GM13977 (cell line): ENCODE measurements at regions not wholly inside any gene's neighbourhood (a gene's known extent, or its start where the extent isn't known, plus 50 kb on each side); places are given as distances from the start of the nearest gene placed in this dataset.

Experiments used
- DNase-seq: peaks from one replicate; pipeline ENCODE4 v3.0.0; 2012; ENCODE audit warnings: low spot score
- in situ Hi-C: fragments of 300-500 bp; cut with MboI; formaldehyde crosslinking; loops from one replicate; pipeline ENCODE4 v1.12.0; 2022; ENCODE audit warnings: low sequenced_read_pairs, low pct_unique_long_range_greater_than_20kb, mixed read lengths, inconsistent platforms; ENCODE audit not compliant: unreplicated experiment
- TF ChIP-seq, protein P1 (sequence below): IDR thresholded peaks from 2 replicates; pipeline ENCODE4 v1.5.1; 2012; ENCODE audit warnings: mild to moderate bottlenecking, control low read depth; ENCODE audit not compliant: insufficient read depth; ENCODE audit errors: extremely low read depth, missing control alignments

DNA sequence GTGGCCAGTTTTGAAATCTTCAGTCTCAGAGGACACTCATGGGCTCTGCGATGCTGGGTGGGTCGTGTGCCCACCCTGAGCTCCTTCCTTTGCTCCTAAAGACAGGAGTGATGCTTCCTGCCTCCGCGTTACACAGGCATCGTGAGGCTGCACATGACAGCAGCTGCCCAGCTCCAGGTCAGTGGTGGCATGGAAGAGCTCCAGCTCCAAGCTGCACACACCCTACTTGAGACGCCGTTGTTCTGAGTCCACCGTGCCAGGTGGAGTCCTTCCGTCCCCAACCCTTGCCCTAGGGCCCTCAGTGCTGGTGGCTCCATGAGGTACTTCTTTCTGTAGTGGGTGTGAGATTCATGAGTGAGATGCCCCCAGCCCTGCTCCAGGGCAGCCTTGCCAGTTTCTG lies 794.1 kb downstream of the BRD1 start:
- TF ChIP-seq, protein P1, sequence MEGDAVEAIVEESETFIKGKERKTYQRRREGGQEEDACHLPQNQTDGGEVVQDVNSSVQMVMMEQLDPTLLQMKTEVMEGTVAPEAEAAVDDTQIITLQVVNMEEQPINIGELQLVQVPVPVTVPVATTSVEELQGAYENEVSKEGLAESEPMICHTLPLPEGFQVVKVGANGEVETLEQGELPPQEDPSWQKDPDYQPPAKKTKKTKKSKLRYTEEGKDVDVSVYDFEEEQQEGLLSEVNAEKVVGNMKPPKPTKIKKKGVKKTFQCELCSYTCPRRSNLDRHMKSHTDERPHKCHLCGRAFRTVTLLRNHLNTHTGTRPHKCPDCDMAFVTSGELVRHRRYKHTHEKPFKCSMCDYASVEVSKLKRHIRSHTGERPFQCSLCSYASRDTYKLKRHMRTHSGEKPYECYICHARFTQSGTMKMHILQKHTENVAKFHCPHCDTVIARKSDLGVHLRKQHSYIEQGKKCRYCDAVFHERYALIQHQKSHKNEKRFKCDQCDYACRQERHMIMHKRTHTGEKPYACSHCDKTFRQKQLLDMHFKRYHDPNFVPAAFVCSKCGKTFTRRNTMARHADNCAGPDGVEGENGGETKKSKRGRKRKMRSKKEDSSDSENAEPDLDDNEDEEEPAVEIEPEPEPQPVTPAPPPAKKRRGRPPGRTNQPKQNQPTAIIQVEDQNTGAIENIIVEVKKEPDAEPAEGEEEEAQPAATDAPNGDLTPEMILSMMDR: no peak
- DNase-seq: no peak
- in situ Hi-C loops: no loop called here

DNA sequence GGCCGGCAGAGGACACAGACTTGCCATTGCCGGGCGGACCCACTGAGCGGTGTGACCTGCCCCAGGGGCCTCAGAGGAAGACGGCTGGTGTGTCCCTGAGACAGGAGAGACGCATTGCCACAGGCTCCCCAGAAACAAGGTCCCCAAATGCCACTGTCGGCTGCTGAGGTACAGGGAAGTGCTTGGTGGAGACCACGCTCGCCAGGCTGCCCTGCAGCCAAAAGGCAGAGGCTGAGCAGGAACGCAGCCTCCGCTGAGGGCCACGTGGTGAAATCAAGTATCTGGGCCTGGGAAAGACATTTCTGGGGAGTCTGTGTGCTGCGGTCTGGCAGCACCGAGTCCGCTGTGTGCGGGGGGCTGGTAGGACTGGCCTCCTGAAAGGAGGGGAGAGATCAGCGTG lies 794.9 kb downstream of the BRD1 start:
- in situ Hi-C loops: no loop called here
- no peak for DNase-seq
- TF ChIP-seq, protein P1: no peak

DNA sequence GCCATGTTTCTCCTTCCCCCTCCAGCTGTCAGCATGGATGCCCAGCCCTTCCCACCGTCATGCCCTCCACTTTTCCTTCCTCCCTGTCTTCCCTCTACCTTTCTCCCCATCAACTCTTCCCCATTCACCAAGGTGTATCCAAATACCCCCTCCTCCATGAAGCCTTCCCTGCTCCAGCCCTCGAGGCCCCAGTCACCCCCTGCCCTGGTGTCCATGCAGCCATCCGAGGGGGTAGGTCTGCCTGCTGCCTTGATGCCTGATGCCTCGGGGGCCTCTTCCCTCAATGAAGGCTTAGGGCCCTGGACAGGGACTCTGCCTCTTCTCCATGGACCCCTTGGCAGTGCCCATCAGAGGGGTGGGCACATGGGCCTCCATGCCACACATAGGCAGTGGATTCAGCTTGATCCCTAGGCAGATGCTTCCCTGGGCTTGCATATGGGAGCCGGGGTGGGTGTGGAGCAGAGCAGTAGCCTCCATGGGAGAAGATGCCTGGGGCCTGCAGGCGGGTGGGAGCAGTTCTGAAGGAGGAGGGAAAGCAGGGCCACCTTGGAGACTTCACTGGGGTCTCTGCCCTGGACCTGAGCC lies 795.8 kb downstream of the BRD1 start:
- no peak for DNase-seq
- TF ChIP-seq, protein P1: no peak
- in situ Hi-C loops: no loop called here

DNA sequence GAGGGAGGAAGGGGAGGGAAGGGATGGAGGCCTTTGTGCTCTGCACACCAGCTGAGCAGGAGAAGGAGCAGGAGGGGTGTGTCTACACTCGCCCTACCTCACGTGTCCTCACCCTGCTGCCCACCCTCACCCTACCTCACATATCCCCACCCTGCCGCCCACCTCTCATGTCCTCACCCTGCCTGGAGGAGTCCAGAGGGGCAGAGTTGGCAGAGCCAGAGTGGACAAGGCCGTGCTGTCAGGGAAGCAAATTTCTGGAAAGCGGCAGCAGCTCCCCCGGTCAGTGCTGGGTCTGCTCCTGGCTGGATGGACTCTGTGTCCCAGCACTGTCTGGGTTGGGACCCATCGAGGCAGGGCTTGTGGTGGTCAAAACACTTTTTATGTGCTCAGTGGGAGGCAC lies 799.6 kb downstream of the BRD1 start:
- TF ChIP-seq, protein P1: no peak
- DNase-seq: no peak
- in situ Hi-C loops: no loop called here

DNA sequence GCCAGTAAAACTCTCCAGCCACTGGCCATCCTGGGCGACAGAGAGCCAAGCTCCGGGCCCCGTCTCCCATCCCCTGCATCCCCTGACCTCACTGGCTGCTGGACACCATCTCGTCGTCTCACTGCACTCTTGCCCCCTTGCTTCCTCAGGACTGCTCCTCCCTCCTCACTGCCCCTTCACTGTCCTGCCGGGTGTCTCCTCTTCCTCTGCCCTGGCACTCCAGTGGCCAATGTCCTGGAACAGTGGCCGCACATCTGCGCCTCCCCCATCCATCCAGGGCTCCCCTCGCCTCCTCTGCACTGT lies 800.4 kb downstream of the BRD1 start:
- DNase-seq: no peak
- TF ChIP-seq, protein P1: no peak
- in situ Hi-C loops: no loop called here

DNA sequence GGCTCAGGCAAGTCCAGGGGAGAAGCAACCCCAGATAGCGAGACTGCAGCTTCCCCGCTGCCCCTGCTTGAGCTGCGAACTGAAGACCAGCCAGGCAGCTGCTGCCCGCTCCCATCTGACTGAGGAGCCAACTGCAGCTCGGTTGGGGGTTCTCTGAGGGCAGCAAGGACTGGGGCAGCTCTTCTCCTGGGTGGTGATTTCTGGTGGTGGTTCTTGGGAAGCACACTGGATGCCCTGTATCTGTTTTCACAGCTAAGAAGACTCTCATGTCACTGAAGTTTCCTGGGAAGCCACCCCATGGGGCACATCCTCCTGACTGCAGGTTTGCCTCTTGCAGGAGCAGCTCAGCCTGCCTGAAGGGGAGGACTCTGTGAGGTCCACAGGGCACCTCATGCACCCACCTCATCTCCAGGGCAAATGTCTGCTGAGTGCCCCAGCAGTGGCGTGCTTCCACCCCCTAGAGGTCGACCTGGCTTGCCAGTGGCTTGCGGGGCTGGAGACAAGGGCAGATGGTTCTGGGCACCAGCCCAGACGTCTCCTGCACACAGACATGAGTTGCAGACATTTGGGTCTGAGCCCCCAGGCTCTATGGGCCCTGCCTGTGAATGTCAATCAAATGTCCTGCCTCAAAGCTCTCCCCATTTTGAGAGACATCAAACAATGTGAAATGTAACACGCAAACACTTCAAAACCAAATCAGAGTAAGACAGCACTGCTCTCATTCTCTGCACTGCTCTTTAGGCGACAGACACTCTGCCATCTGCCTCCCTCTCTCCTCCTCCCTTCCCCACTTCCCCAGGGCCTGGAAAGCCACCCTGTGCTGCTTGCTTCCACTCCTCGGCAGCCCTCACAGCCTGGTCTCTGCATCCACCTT lies 800.9 kb downstream of the BRD1 start:
- TF ChIP-seq, protein P1: peak; percentile 14
- in situ Hi-C loops: no loop called here
- no peak for DNase-seq
